PFSK-1 (cell line): ENCODE measurements at regions not wholly inside any gene's neighbourhood (a gene's known extent, or its start where the extent isn't known, plus 50 kb on each side); places are given as distances from the start of the nearest gene placed in this dataset.

Source experiments
- FOXP2 ChIP-seq: optimal IDR thresholded peaks from 2 replicates; pipeline ENCODE3; 2011; ENCODE audit warnings: borderline replicate concordance, control low read depth, inconsistent platforms; ENCODE audit not compliant: insufficient read depth; ENCODE audit errors: extremely low read length, extremely low read depth
- POLR2AphosphoS5 ChIP-seq: IDR thresholded peaks from 2 replicates; pipeline ENCODE4 v1.6.1; 2012; ENCODE audit warnings: low read depth, mild to moderate bottlenecking, control low read depth, low read length, moderate library complexity
- SIN3A ChIP-seq: IDR thresholded peaks from 2 replicates; pipeline ENCODE4 v1.6.1; 2012; ENCODE audit warnings: mild to moderate bottlenecking, low read length, moderate library complexity, borderline replicate concordance; ENCODE audit not compliant: insufficient read depth
- TAF1 ChIP-seq: IDR thresholded peaks from 2 replicates; pipeline ENCODE4 v1.6.1; 2012; ENCODE audit warnings: low read length, control low read depth, borderline replicate concordance; ENCODE audit not compliant: insufficient read depth
- TF ChIP-seq, protein P1 (sequence below), 2 experiments: IDR thresholded peaks; 2 replicates each; pipeline versions ENCODE4 v1.6.1 to v1.8.0; 2011 to 2012; ENCODE audit warnings: low read depth in 2 of 2, low read length in 2 of 2, control low read depth in 1 of 2, inconsistent platforms in 1 of 2, mild to moderate bottlenecking in 1 of 2, moderate library complexity in 1 of 2; ENCODE audit not compliant: insufficient read depth in 1 of 2

DNA sequence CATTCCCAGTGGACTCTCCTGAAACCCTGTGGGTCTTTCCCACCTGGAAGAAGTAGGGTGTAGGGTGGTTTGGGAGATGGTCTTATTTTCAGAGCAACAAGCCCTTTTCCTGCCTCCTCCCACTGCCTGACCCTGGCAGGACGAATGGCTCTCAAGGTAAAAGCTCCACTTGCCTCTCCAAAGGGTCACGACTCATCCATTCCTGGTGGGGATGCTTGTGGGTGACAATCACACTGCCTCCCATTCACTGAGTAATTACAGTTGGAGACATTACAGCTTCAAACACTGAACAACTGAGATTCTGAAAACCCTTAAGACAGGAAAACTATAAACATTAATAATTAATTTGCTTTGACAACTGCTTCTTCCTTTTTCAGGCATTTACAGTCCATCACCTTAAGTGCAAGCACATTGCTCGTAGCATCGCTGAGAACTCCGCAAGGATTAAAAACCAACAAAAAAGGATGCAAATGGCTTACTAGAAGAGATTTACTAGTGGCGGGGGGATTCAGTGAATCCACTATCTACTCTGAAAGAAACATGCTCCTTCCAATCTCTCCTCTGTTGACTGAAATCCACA lies 199.6 kb upstream of the IRS2 start:
- TF ChIP-seq SIN3A (no peak), TAF1 (no peak), POLR2AphosphoS5 (no peak), FOXP2 (no peak)
- TF ChIP-seq, protein P1, sequence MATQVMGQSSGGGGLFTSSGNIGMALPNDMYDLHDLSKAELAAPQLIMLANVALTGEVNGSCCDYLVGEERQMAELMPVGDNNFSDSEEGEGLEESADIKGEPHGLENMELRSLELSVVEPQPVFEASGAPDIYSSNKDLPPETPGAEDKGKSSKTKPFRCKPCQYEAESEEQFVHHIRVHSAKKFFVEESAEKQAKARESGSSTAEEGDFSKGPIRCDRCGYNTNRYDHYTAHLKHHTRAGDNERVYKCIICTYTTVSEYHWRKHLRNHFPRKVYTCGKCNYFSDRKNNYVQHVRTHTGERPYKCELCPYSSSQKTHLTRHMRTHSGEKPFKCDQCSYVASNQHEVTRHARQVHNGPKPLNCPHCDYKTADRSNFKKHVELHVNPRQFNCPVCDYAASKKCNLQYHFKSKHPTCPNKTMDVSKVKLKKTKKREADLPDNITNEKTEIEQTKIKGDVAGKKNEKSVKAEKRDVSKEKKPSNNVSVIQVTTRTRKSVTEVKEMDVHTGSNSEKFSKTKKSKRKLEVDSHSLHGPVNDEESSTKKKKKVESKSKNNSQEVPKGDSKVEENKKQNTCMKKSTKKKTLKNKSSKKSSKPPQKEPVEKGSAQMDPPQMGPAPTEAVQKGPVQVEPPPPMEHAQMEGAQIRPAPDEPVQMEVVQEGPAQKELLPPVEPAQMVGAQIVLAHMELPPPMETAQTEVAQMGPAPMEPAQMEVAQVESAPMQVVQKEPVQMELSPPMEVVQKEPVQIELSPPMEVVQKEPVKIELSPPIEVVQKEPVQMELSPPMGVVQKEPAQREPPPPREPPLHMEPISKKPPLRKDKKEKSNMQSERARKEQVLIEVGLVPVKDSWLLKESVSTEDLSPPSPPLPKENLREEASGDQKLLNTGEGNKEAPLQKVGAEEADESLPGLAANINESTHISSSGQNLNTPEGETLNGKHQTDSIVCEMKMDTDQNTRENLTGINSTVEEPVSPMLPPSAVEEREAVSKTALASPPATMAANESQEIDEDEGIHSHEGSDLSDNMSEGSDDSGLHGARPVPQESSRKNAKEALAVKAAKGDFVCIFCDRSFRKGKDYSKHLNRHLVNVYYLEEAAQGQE (IDR thresholded peaks at IDR 0.05; ENCODE audit: insufficient read depth in 1 of 2, low read depth in 2 of 2, low read length in 2 of 2), result no peak

DNA sequence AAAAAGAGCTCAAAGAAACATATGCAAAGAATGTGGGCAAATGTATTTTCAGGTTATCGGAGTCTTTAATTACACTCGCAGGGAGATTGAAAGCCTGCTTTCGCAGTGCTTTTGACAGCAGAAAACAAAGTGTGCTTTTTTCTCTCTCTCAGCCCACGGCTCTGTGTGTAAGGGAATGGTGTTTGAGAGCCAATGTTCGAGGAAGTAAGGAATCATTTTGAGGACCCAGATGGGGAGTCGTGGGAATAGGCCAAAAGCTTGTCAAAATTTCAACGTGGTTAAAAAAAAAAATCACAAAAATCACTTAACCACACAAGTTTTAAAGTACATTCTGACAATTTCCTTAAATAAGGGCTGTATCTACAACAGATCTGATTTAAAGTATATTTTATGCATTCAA lies 197.1 kb upstream of the IRS2 start:
- no peak for TF ChIP-seq SIN3A
- no peak for TF ChIP-seq TAF1
- TF ChIP-seq FOXP2, result no peak
- TF ChIP-seq, protein P1 (IDR thresholded peaks at IDR 0.05; ENCODE audit: insufficient read depth in 1 of 2, low read depth in 2 of 2, low read length in 2 of 2), result no peak
- no peak for TF ChIP-seq POLR2AphosphoS5

DNA sequence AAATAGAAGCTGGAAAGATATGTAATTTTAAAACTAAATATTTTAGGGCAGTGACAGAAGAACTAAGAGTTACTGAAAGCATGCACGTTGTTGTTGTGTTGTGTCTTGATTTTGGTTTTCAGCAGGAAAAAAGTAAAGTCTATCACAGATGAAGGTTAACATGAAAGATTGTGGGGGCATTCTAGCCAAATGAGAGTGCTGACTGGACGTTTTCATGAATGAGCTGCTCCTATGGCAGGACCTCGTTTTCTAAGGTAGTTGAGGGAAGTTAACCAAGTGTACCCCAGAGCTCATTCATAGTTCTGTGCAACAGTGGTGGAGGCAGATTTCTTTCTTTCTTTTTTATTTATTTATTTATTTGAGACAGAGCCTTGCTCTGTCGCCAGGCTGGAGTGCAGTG lies 194.6 kb upstream of the IRS2 start:
- TF ChIP-seq POLR2AphosphoS5 (no peak), SIN3A (no peak), TAF1 (no peak), FOXP2 (no peak)
- TF ChIP-seq, protein P1 (IDR thresholded peaks at IDR 0.05; ENCODE audit: insufficient read depth in 1 of 2, low read depth in 2 of 2, low read length in 2 of 2), result no peak

DNA sequence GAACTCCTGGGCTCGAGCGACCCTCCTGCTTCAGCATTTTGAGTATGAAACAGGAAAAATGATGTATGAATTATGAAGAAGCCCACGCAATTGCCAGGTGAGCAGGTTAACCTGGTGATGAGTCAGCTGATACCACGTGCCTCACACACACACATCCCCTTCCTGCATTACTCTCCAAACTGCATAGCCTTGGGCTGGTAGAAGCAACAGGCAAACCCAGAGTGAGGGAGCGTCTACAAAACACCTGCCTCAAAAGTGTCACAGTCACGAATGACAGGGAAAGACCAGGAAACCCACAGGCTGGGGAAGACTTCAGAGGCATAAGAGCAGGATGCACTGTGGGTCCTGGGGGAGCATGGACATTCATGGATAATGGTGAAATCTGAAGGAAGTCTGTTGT lies 192.8 kb upstream of the IRS2 start:
- no peak for TF ChIP-seq TAF1
- TF ChIP-seq, protein P1 (IDR thresholded peaks at IDR 0.05; ENCODE audit: insufficient read depth in 1 of 2, low read depth in 2 of 2, low read length in 2 of 2), result no peak
- no peak for TF ChIP-seq FOXP2
- TF ChIP-seq SIN3A, result no peak
- TF ChIP-seq POLR2AphosphoS5, result no peak
